ENCODE measurements at regions not wholly inside any gene's neighbourhood (a gene's known extent, or its start where the extent isn't known, plus 50 kb on each side); places are given as distances from the start of the nearest gene placed in this dataset.

DNA sequence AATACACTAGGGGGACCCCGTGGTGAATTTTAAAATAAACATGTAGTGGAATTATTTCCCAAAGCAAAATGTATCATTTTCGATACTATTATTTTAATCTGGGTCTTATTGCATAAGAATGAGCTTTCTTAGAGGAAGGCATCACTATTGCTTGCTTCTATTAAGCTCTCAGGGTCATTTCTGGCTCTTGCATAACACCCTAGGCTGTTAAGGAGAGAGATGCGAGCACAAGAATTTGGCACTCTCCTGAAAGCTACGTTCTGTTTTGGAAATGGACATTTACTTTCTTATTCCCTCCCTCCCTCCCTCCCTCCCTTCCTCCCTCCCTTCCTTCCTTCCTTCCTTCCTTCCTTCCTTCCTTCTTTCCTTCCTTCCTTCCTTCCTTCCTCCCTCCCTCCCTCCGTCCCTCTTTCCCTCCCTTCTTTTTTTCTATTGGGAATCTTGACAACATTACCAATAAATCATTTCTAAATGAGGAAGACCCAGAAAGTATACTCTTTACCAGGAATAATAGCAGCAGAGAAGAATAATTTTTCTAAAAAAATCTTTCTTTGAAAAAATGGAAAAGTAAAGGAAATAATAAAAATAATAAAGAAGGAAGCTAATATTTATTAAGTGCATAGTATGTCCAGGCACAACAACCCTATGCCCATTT lies 83.6 kb upstream of the BDNF start:
- H2AFZ ChIP-seq (ENCODE audit: low read depth, low read length, poor library complexity, severe bottlenecking) = no peak overlapping the region
- ATAC-seq (no peak), DNase-seq (ENCODE audit: low read depth, low spot score) (no peak)
- no peak overlapping the region for H3K27ac ChIP-seq (ENCODE audit: low read depth, low read length)
- intact Hi-C loops (cut with micrococcal nuclease) = no loop called here
- ChIA-PET CTCF (no interaction called here), RAD21 (ENCODE audit: low non-redundant PET in 1 of 2, low total read pairs in 2 of 2, uncharacterized antibody in 2 of 2, unreplicated experiment in 2 of 2) (no interaction called here), POLR2A (no interaction called here)
- no peak overlapping the region for H3K4me2 ChIP-seq (ENCODE audit: low read length)
- no TSS peak for BruUV-seq (replicated peaks)
- no peaks in the 10 kb centered on the region for H3K79me2 ChIP-seq (ENCODE audit: insufficient read depth, low read length)
- H3K4me1 ChIP-seq (ENCODE audit: control insufficient read depth in 1 of 2, insufficient read depth in 2 of 2, low read length in 2 of 2) = no peaks in the 10 kb centered on the region
- no peak overlapping the region for H3K9ac ChIP-seq (ENCODE audit: low read length)
- no peaks in the 10 kb centered on the region for H3K9me2 ChIP-seq (ENCODE audit: insufficient read depth)
- H4K20me1 ChIP-seq (ENCODE audit: insufficient read depth) = no peaks in the 10 kb centered on the region
- no peaks in the 10 kb centered on the region for H3K27me3 ChIP-seq (ENCODE audit: insufficient read depth, low read length)
- H3K9me3 ChIP-seq (ENCODE audit: control insufficient read depth in 1 of 2, insufficient read depth in 1 of 2, low read depth in 1 of 2, low read length in 2 of 2) = no peaks in the 10 kb centered on the region
- no peak for TF ChIP-seq EZH2 (IDR thresholded peaks at IDR 0.05)
- TF ChIP-seq ZNF274 (IDR thresholded peaks at IDR 0.05; ENCODE audit: low read depth, low read length) = no peak
- no peak for TF ChIP-seq POLR2AphosphoS5 (IDR thresholded peaks at IDR 0.05; ENCODE audit: low read depth, low read length)
- no peak for TF ChIP-seq EZH2phosphoT487 (IDR thresholded peaks at IDR 0.05; ENCODE audit: borderline replicate concordance)
- TF ChIP-seq, protein P1, sequence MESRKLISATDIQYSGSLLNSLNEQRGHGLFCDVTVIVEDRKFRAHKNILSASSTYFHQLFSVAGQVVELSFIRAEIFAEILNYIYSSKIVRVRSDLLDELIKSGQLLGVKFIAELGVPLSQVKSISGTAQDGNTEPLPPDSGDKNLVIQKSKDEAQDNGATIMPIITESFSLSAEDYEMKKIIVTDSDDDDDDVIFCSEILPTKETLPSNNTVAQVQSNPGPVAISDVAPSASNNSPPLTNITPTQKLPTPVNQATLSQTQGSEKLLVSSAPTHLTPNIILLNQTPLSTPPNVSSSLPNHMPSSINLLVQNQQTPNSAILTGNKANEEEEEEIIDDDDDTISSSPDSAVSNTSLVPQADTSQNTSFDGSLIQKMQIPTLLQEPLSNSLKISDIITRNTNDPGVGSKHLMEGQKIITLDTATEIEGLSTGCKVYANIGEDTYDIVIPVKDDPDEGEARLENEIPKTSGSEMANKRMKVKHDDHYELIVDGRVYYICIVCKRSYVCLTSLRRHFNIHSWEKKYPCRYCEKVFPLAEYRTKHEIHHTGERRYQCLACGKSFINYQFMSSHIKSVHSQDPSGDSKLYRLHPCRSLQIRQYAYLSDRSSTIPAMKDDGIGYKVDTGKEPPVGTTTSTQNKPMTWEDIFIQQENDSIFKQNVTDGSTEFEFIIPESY (IDR thresholded peaks at IDR 0.05; ENCODE audit: extremely low read depth, insufficient replicate concordance, low read length) = no peak
- no peak for TF ChIP-seq ELF1 (IDR thresholded peaks at IDR 0.05; ENCODE audit: borderline replicate concordance, low read depth)
- TF ChIP-seq RAD21 (IDR thresholded peaks at IDR 0.05; ENCODE audit: low read depth) = no peak
- no peak for TF ChIP-seq POLR2A (IDR thresholded peaks at IDR 0.05; ENCODE audit: borderline replicate concordance, extremely low read depth, insufficient read depth, insufficient read length)
- TF ChIP-seq SP1 (IDR thresholded peaks at IDR 0.05; ENCODE audit: low read depth) = no peak
- no peak for TF ChIP-seq TCF7L2 (IDR thresholded peaks at IDR 0.05; ENCODE audit: borderline replicate concordance, extremely low read depth, insufficient read depth, insufficient read length)
- TF ChIP-seq CEBPB (IDR thresholded peaks at IDR 0.05; ENCODE audit: low read depth) = no peak
- TF ChIP-seq, protein P2, sequence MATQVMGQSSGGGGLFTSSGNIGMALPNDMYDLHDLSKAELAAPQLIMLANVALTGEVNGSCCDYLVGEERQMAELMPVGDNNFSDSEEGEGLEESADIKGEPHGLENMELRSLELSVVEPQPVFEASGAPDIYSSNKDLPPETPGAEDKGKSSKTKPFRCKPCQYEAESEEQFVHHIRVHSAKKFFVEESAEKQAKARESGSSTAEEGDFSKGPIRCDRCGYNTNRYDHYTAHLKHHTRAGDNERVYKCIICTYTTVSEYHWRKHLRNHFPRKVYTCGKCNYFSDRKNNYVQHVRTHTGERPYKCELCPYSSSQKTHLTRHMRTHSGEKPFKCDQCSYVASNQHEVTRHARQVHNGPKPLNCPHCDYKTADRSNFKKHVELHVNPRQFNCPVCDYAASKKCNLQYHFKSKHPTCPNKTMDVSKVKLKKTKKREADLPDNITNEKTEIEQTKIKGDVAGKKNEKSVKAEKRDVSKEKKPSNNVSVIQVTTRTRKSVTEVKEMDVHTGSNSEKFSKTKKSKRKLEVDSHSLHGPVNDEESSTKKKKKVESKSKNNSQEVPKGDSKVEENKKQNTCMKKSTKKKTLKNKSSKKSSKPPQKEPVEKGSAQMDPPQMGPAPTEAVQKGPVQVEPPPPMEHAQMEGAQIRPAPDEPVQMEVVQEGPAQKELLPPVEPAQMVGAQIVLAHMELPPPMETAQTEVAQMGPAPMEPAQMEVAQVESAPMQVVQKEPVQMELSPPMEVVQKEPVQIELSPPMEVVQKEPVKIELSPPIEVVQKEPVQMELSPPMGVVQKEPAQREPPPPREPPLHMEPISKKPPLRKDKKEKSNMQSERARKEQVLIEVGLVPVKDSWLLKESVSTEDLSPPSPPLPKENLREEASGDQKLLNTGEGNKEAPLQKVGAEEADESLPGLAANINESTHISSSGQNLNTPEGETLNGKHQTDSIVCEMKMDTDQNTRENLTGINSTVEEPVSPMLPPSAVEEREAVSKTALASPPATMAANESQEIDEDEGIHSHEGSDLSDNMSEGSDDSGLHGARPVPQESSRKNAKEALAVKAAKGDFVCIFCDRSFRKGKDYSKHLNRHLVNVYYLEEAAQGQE (IDR thresholded peaks at IDR 0.05; ENCODE audit: low read depth) = no peak
- TF ChIP-seq, protein P3, sequence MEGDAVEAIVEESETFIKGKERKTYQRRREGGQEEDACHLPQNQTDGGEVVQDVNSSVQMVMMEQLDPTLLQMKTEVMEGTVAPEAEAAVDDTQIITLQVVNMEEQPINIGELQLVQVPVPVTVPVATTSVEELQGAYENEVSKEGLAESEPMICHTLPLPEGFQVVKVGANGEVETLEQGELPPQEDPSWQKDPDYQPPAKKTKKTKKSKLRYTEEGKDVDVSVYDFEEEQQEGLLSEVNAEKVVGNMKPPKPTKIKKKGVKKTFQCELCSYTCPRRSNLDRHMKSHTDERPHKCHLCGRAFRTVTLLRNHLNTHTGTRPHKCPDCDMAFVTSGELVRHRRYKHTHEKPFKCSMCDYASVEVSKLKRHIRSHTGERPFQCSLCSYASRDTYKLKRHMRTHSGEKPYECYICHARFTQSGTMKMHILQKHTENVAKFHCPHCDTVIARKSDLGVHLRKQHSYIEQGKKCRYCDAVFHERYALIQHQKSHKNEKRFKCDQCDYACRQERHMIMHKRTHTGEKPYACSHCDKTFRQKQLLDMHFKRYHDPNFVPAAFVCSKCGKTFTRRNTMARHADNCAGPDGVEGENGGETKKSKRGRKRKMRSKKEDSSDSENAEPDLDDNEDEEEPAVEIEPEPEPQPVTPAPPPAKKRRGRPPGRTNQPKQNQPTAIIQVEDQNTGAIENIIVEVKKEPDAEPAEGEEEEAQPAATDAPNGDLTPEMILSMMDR (IDR thresholded peaks at IDR 0.05 in 2 of 3, conservative IDR thresholded peaks at IDR 0.05 in 1 of 3; ENCODE audit: borderline replicate concordance in 1 of 3, insufficient read depth in 1 of 3, low read depth in 2 of 3, low read length in 2 of 3) = no peak
- H3K4me3 ChIP-seq (replicated peaks in 1 of 2; ENCODE audit: low read depth in 1 of 2, low read length in 2 of 2) = no peak overlapping the region
- H3K36me3 ChIP-seq (ENCODE audit: control insufficient read depth in 1 of 2, insufficient read depth in 2 of 2, low read length in 2 of 2) = no peaks in the 10 kb centered on the region
